GM18498 (cell line): ENCODE measurements at regions not wholly inside any gene's neighbourhood (a gene's known extent, or its start where the extent isn't known, plus 50 kb on each side); places are given as distances from the start of the nearest gene placed in this dataset.

Experiments
- ATAC-seq: cut with Tn5 transposase; IDR thresholded peaks from one replicate; pipeline ENCODE4 v1.9.1; 2021; ENCODE audit warnings: mild to moderate bottlenecking, moderate library complexity; ENCODE audit not compliant: unreplicated experiment

- ATAC-seq, result no peak
Measured at GRCh38 chr3:13158408-13158807, 85.2 kb upstream of the IQSEC1 start.

GRCh38 chr3:13157986-13158385 lies 84.8 kb upstream of the IQSEC1 start:
- no peak for ATAC-seq

DNA sequence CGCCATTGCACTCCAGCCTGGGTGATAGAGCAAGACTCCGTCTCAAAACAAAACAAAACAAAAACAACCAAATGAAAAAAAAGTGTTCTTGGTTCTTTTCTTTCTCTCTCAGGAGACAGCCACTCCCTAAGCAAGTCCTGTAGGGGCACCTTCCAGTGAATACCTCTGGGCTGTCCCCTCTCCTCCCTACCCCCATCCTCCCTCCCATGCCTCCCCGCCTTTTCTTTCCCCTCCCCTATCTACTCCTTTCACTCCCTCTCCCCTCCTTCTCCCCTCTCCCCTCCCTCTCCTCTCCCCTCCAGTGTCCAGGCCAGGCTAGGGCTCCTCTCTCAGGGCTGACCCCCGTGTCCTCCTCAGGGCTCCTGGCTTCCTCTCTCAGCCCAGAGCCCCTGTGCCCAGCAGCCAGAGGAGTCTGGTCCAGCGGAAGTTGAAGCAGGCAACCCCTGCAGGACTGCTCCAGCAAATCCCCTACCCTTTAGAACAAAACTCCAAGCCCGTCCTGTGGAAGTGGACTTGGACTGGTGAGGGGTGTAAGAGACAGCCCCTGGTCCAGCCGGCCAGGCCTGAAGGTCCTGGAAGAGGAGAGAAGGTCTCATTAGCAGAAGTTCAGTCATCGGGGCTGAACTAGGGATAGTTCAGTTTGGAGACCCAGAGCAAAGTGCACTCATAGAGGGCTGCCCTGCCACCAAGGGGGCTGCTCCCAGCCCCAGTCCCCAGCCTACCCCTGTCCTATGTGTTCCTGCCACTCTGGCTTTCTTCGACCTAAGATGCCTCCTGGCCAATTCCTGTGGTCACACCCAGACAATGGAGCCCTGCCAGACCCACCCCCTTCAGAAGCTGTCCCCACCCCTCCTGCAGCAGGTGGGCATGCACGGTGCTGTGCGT lies 79.8 kb upstream of the IQSEC1 start:
- no peak for ATAC-seq

- ATAC-seq, result no peak
Measured at GRCh38 chr3:13150624-13151023, 77.4 kb upstream of the IQSEC1 start.

DNA sequence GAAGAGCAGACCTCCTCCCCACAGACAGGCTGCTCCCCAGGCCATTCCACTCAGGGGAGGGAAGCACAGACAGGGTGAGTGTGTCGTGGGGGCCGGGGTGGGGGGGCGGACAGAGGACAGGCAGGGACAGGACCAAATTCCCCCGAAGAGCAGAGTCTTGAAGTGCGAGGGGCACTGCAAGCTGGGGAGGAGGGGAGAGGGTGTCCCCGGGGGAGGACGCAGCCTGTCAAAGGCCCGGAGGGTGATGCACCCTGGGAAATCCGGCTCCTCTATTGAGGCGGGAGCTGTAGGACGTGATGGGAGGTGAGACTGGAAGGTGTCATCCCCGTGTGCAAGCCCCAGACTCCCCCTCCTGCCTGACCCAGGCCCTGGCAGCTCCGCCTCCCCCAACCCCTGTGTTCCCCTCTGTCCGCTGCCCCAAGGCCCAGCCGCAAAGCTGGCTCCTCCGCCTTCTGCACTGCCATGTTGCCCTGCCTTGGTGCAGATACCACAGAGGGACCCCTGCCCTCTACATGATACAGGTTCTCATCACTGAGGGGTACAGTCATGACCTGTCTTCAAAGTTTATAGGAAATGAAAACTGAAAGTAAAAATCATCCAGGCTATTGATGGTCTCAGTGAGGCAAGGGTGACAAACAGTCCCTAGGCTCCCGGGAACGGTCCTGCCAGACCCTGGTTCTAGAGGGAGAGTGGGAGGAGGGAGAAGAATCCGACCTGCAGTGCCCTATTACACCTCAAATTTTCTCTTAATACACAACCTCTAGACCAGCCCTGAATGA lies 76.3 kb upstream of the IQSEC1 start:
- no peak for ATAC-seq

- no peak for ATAC-seq
Measured at GRCh38 chr3:13148561-13149329, 75.5 kb upstream of the IQSEC1 start.

DNA sequence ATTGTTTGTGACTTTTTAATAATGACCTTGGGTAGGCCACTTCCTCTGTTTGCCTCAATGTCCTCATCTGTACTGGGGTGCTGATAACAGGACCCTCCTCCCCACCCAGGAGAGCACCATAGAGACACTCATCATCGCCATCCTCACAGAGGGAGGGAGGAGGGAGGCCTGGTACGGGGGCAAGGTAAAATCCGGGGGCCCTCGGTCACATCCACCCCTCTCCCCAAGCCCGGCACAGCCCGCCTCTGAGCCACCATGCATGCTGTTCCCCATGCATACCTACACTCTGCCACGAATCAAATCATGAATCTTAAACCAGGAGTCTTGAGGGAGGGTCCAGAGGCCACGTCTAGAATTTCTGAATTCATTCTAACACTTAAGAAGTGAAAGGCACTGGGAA lies 74.9 kb upstream of the IQSEC1 start:
- no peak for ATAC-seq

DNA sequence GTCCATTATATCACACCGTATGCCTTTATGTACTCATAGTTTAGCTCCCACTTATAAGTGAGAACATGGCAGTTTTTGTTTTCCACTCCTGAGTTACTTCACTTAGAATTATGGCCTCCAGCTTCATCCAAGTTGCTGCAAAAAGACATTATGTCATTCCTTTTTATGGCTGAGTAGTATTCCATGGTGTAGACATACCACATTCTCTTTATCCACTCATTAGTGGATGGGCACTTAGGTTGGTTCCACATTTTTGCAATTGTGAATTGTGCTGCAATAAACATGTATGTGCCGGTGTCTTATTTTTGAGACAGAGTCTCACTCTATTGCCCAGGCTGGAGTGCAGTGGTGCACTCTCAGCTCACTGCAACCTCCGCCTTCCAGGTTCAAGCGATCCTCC lies 74.1 kb upstream of the IQSEC1 start:
- ATAC-seq, result no peak

- no peak for ATAC-seq
Measured at GRCh38 chr3:13146643-13147143, 73.5 kb upstream of the IQSEC1 start.

DNA sequence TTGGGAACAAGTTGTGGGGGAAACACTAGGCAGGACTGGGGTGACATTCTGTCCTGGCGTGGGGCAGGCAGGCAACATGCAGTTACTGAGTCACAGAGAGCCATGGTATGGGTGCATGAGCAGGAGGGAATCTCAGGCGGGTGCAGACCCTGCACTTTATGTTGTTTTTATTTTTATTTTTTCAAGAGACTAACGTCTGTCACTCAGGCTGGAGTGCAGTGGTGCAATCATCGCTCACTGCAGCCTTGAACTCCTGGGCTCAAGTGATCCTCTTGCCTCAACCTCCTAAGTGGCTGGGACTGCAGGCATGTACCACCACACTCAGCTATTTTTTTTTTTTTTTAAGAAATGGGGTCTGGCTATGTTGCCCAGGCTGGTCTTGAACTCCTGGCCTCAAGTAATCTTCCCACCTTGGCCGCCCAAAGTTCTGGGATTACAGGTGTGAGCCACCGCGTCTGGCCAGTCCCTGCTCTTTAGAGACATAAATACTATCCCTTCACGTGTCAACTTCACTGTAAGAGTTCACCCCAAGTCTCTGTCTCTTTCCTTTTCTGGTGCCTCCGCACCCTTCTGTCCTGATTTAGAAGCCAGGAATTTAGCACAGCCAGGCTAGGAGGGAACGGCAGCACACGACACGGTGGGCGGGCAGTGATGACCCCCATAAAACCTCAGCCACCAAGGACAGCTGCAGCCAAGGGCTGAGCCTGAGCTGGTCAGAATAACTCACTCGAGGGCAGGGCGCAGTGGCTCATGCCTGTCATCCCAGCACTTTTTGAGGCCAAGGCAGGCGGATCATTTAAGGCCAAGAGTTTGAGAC lies 72.8 kb upstream of the IQSEC1 start:
- ATAC-seq, result no peak

DNA sequence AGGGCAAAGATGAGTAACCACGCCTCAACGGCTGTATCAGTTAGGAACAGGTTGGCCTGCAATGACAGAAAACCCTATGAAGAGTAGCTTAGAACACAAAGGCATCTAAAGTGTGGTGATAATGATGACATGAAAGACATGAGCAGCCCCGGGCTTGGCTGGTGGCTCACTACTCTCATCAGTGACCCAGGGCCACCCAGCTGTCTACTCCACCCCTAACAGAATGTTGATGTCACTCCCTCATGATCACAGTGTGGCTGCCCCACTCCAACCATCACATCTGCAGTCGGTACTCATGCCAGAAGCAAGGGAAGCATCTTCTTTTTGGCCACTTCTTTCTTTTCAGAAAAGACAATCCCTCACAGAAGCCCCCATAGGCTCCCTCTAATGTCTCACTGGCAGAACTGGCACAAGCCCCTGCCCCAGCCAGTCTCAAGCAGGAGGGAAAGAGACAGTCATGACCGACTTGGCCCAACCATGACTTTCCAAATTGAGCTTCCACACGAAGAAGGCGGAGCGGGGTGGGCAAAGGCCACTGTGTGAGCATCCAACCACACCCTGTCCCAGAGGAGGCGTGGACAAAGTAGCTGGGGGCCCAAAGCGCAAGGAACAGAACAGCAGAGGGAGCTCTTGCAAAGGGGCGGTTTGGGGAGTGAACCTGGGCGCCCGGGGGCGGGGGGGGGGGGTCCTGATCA lies 72.0 kb upstream of the IQSEC1 start:
- no peak for ATAC-seq

DNA sequence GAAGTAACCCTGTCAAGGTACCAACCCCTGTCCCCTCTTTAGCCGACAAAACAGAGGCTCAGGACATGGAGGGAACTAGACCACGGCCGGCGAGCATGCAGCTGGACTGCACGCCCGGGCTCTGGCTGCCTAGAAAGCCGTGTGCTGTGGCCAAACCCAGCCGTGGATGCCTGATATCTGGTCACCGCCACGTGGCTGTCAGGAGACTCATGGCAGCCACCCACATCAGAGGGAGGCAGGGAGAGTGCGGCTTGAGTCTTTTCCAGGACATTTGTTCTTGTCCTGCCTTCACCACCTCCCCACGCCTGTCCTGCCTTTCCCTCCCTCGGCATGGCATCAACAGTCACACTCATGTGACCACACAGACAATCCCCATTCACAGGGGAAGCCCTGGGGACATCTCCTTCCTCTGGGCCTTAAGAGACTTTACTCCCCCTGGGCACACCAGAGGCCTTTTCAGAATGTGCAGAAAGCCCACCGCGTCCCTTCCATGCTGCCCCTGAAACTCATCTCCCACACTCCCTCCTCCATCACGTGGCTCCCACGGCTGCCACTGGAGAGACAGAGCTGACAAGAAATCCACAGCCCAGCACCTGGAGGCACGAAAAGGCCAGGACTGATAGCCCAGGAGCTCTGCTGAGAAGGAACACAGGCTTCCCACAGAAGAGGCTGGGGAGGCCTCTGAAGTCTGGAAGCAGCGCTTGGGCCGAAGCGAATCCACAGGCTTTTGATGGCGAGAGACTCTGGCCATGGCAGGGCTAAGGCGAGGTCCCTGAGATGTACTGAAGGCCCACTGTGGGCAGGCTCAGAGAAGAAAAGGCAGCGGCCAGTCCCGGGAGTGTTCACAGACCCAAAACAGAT lies 71.2 kb upstream of the IQSEC1 start:
- ATAC-seq, result no peak

- no peak for ATAC-seq
Measured at GRCh38 chr3:13143381-13144004, 70.3 kb upstream of the IQSEC1 start.

DNA sequence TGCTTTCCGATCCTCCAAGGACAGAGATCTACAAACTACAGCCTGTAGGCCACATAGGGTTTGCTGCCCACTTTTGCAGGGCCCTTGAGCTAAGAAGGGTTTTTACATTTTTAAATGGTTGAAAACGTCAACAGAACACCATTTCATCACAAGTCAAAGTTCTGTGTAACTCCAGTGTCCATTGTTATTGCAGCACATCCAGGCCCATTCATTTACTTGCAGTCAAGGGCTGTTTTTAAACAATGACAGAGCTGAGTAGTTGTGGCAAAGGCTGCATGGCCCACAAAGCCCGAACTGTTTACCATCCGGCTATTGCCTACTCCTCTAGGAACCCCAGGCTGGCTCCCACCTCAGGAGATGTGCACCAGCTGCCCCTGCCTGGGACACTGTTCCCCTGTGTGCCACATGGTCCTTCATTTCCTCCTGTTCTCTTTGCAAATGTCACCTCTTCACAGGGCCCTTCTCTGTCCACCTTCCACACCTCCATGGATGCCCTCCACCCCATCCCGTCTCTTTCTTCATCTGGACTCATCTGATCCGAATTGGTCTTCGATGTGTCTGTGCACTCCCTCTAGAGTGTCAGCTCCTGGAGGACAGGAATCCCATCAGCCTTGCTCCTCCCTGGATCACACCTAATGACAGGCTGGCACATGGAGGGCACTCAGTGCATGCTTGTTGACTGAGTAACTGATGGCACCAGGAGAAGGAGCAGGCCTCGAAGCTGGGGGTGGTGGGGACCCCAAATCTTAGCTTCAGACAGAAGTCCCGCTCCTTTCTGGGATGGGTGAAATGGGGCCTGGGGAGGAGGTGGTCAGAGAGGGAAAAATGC lies 69.5 kb upstream of the IQSEC1 start:
- ATAC-seq, result no peak

- ATAC-seq, result no peak
Measured at GRCh38 chr3:13141991-13142412, 68.8 kb upstream of the IQSEC1 start.

DNA sequence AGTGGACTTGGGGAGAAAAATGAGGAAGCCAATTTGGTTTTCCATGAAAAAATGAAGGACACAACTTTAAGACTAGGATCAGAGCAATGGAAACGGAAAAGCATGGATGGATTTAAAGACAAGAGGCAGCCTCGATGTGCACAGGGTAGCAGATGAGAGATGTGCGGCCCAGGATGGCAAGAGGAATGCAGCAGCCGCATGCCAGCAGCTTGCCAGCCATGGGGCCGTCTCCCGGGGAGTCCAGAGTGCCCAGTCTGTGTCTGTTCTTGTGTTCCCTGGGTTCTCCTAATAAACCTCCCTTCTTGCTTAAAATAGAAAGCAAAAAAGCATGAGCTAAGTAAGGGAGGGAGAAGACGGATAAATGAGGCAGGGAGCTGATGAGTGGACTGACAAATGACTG lies 68.0 kb upstream of the IQSEC1 start:
- ATAC-seq, result no peak

DNA sequence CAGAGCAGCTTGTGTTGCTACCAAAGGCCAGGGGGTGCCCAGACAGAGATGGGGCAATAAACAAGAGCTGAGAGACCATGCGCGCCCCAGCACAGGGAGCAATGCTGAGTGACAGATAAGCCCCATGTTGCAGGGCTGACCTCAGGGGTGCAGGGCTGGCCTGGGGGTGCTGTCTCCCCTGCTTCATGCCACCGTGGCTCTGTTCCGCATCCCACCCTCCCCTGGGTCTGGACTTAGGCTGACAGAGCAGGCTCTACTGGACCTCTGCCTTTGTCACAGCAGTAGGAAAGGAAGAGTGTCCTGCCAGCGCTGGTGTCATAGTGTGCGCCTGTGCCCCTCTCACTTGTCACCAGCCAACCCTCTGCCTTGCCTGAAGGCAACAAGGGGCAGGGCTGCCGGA lies 67.4 kb upstream of the IQSEC1 start:
- ATAC-seq, result no peak
